Transverse colon (tissue), 4 donors: ENCODE measurements at regions not wholly inside any gene's neighbourhood (a gene's known extent, or its start where the extent isn't known, plus 50 kb on each side); places are given as distances from the start of the nearest gene placed in this dataset.

Experiments used
- DNase-seq: peaks from one replicate; pipeline ENCODE4 v3.0.0-alpha.2; 2019
- H3K27ac ChIP-seq, 4 donors: fragments of 200-600 bp; sonication (generic); 2 replicates each; pipeline ENCODE4 v1.5.1; 2016 to 2018; ENCODE audit warnings: inconsistent platforms in 4 of 4
- H3K27me3 ChIP-seq: fragments of 200-600 bp; sonication (generic); 2 replicates; pipeline ENCODE4 v1.5.1; 2017; ENCODE audit warnings: inconsistent platforms
- H3K36me3 ChIP-seq, 4 donors: fragments of 200-600 bp; sonication (generic); 2 replicates each; pipeline ENCODE4 v1.5.1; 2017 to 2019; ENCODE audit warnings: inconsistent platforms in 4 of 4
- H3K4me1 ChIP-seq, 4 donors: fragments of 200-600 bp; sonication (generic); 2 replicates each; pipeline ENCODE4 v1.5.1; 2017 to 2020; ENCODE audit warnings: inconsistent platforms in 4 of 4
- H3K4me3 ChIP-seq, 4 donors: fragments of 200-600 bp; sonication (generic); 1 replicate in 1 of 4; 2 replicates in 3 of 4; pipeline versions ENCODE4 v1.5.1 to v1.6.1; 2017 to 2019; ENCODE audit warnings: inconsistent platforms in 4 of 4
- H3K9me3 ChIP-seq, 2 donors: fragments of 200-600 bp; sonication (generic); 2 replicates each; pipeline ENCODE4 v1.5.1; 2017 to 2019; ENCODE audit warnings: inconsistent platforms in 2 of 2
- EP300 ChIP-seq: sonication (generic); formaldehyde crosslinking; IDR thresholded peaks from one replicate; pipeline ENCODE4 v1.6.1; 2017; ENCODE audit warnings: antibody characterized with exemption, low read depth
- POLR2A ChIP-seq: fragments of 450-650 bp; IDR thresholded peaks from one replicate; pipeline ENCODE4 v1.6.1; 2016; ENCODE audit warnings: antibody characterized with exemption, mild to moderate bottlenecking, moderate library complexity
- POLR2AphosphoS5 ChIP-seq, 3 donors: sonication (generic); formaldehyde crosslinking; IDR thresholded peaks; one replicate each; pipeline ENCODE4 v1.6.1; 2016; ENCODE audit warnings: antibody characterized with exemption in 3 of 3
- WGBS, 2 donors: methylation state at CpG; one replicate each; pipeline ENCODE4 v1.1.5; 2018; ENCODE audit warnings: low coverage in 1 of 2; 5-methylcytosine and 5-hydroxymethylcytosine counted together
- in situ Hi-C, 4 donors: fragments of 200-750 bp; cut with MboI; loops; one replicate each; pipeline versions ENCODE4 v1.15.0 to v1.15.1; 2017; ENCODE audit warnings: low sequenced_read_pairs in 3 of 4, low pct_ligation_motif_present in 1 of 4, low pct_unique_long_range_greater_than_20kb in 1 of 4
- intact Hi-C: fragments of 100-400 bp; cut with DNase I; formaldehyde crosslinking; loops from one replicate; pipeline ENCODE4 v1.15.1; 2023; ENCODE audit warnings: low total_unique reads
- TF ChIP-seq, protein P1 (sequence below), 5 experiments: fragments of 200-600 bp in 3 of 5; fragments of 450-650 bp in 2 of 5; sonication (generic) in 3 of 5; IDR thresholded peaks; 1 replicate in 2 of 5; 2 replicates in 3 of 5; pipeline ENCODE4 v1.5.1; 2016 to 2017; ENCODE audit warnings: antibody characterized with exemption in 5 of 5, inconsistent platforms in 3 of 5, mild to moderate bottlenecking in 2 of 5, moderate library complexity in 1 of 5

DNA sequence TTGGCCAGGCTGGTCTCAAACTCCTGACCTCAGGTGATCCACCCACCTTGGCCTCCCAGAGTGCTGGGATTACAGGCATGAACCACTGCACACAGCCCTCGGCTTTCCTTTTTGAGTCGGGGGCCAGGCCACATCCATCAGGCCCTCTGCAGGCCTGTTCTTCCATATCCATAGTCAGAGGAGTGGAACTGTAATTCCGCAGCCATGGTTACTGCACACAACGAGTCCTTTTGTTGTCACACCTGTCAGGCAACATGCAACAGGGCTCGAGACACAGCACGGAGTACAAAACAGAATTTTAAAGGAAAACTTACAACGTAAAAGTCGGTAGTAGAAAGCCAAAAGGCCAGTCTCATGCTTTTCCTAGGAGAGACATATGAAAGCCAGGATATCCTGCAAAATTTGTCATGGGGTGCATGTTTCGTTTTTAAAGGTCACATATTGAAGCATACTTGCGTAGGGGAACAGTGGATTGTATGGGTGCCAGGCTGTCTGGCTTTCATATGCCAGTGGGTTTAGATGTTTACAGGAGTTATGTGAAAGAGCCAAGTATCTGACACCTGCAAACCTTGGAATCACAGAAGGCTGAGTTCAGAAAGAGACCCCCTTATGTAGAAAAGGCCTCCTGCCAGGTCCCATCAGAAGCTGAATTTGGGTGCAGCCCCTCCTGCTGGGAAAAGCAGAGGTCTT, 63.2 kb upstream of the LPP start:
- H3K27ac ChIP-seq = no peak overlapping the region
- no peaks in the 10 kb centered on the region for H3K27me3 ChIP-seq
- no peak overlapping the region for H3K4me3 ChIP-seq
- no peaks in the 10 kb centered on the region for H3K4me1 ChIP-seq
- no peak for TF ChIP-seq POLR2AphosphoS5 (IDR thresholded peaks at IDR 0.05)
- TF ChIP-seq, protein P1, sequence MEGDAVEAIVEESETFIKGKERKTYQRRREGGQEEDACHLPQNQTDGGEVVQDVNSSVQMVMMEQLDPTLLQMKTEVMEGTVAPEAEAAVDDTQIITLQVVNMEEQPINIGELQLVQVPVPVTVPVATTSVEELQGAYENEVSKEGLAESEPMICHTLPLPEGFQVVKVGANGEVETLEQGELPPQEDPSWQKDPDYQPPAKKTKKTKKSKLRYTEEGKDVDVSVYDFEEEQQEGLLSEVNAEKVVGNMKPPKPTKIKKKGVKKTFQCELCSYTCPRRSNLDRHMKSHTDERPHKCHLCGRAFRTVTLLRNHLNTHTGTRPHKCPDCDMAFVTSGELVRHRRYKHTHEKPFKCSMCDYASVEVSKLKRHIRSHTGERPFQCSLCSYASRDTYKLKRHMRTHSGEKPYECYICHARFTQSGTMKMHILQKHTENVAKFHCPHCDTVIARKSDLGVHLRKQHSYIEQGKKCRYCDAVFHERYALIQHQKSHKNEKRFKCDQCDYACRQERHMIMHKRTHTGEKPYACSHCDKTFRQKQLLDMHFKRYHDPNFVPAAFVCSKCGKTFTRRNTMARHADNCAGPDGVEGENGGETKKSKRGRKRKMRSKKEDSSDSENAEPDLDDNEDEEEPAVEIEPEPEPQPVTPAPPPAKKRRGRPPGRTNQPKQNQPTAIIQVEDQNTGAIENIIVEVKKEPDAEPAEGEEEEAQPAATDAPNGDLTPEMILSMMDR (IDR thresholded peaks at IDR 0.05) = no peak
- no peak for TF ChIP-seq EP300
- no peak for TF ChIP-seq POLR2A
- WGBS, 2 donors = 39 to 75% methylated on average over 4 to 10 of the region's 10 CpGs
- no peaks in the 10 kb centered on the region for H3K36me3 ChIP-seq
- intact Hi-C loops = no loop called here
- H3K9me3 ChIP-seq = no peaks in the 10 kb centered on the region
- in situ Hi-C loops = no loop called here
- DNase-seq = no peak

DNA sequence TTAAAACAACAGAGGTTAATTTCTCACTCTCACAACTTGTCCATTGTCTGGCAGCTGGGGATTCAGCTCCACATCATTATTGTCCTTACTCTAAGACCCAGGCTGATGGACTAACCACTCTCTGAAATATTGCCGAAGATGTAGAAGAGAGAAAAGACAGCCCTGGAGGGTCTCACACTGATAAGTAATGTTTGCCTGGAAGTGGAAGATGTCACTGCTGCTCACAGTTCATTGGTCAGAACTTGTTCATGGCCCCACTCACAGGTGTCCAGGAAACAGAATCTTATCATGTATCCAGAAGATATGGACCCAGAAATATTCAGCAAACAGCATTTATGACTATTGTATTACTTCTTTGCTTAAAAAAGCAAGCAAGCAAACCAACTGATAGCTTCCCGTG, 62.2 kb upstream of the LPP start:
- H3K27me3 ChIP-seq = no peaks in the 10 kb centered on the region
- no peaks in the 10 kb centered on the region for H3K9me3 ChIP-seq
- no peak for DNase-seq
- no peak overlapping the region for H3K27ac ChIP-seq
- 67 to 91% methylated on average over 2 of the region's 2 CpGs for WGBS, 2 donors
- H3K36me3 ChIP-seq = no peaks in the 10 kb centered on the region
- no peaks in the 10 kb centered on the region for H3K4me1 ChIP-seq
- intact Hi-C loops (no loop called here), in situ Hi-C loops (no loop called here)
- no peak for TF ChIP-seq POLR2A
- TF ChIP-seq POLR2AphosphoS5 (IDR thresholded peaks at IDR 0.05) = no peak
- TF ChIP-seq, protein P1 (IDR thresholded peaks at IDR 0.05) = no peak
- H3K4me3 ChIP-seq = no peak overlapping the region

DNA sequence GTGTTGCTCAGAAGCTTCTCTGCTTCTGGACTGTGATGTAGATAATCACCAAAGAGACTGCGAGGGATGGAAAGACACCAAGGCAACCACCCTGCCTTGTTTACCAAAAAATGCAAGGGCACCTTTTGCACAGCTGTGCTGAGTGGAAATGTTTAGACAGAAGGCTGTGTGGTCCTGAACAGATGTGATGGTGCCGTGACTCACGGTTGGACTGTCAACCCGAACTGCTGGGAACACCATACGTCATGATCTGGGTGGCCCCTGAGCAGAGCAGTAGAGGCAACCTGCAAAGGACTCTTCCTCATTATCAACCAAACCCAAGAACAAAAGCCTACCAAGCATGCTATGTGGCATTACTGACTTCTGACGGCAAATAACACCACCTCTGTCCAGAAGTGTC, 61.3 kb upstream of the LPP start:
- no peak for DNase-seq
- in situ Hi-C loops = no loop called here

GRCh38 chr3:188095431-188095830, 58.5 kb upstream of the LPP start:
- no peak for TF ChIP-seq POLR2AphosphoS5 (IDR thresholded peaks at IDR 0.05)
- TF ChIP-seq POLR2A = no peak
- TF ChIP-seq, protein P1 (IDR thresholded peaks at IDR 0.05) = no peak
- no peak for TF ChIP-seq EP300
- no peaks in the 10 kb centered on the region for H3K4me1 ChIP-seq
- H3K4me3 ChIP-seq = no peak overlapping the region
- intact Hi-C loops = no loop called here
- in situ Hi-C loops = no loop called here
- no peak overlapping the region for H3K27ac ChIP-seq
- 70% methylated on average over 2 of the region's 2 CpGs; no CpG with 5 or more reads in 1 of the 2 donors for WGBS, 2 donors
- H3K27me3 ChIP-seq = no peaks in the 10 kb centered on the region
- no peaks in the 10 kb centered on the region for H3K36me3 ChIP-seq
- DNase-seq = no peak
- peaks cover 0 to under 1% of the 10 kb centered on the region in 2 donors for H3K9me3 ChIP-seq

More for the DNA sequence above, 61.3 kb upstream of the LPP start:
- no peak overlapping the region for H3K27ac ChIP-seq
- no peak overlapping the region for H3K4me3 ChIP-seq
- no peaks in the 10 kb centered on the region for H3K27me3 ChIP-seq
- TF ChIP-seq, protein P1 (IDR thresholded peaks at IDR 0.05) = no peak
- no peak for TF ChIP-seq POLR2A
- TF ChIP-seq EP300 = no peak
- no peak for TF ChIP-seq POLR2AphosphoS5 (IDR thresholded peaks at IDR 0.05)
- WGBS, 2 donors = 72 to 83% methylated on average over 1 to 6 of the region's 6 CpGs
- no peaks in the 10 kb centered on the region for H3K4me1 ChIP-seq
- intact Hi-C loops = no loop called here
- H3K9me3 ChIP-seq = no peaks in the 10 kb centered on the region
- H3K36me3 ChIP-seq = no peaks in the 10 kb centered on the region
